GM23248 (cell line): ENCODE measurements at regions not wholly inside any gene's neighbourhood (a gene's known extent, or its start where the extent isn't known, plus 50 kb on each side); places are given as distances from the start of the nearest gene placed in this dataset.

ENCODE experiments used
- DNase-seq: peaks from one replicate; pipeline ENCODE4 v3.0.0-alpha.2; 2015
- H2AFZ ChIP-seq: fragments of 200-600 bp; sonication (generic); 2 replicates; pipeline ENCODE4 v1.6.1; 2016; ENCODE audit warnings: antibody characterized with exemption
- H3F3A ChIP-seq: fragments of 200-600 bp; sonication (generic); 2 replicates; pipeline ENCODE4 v1.6.1; 2016; ENCODE audit warnings: mild to moderate bottlenecking, antibody characterized with exemption, mixed run types; ENCODE audit not compliant: insufficient read depth
- H3K27ac ChIP-seq: fragments of 200-600 bp; sonication (generic); 2 replicates; pipeline ENCODE4 v1.5.1; 2016; ENCODE audit warnings: mild to moderate bottlenecking
- H3K27me3 ChIP-seq: fragments of 200-600 bp; sonication (generic); replicated peaks from 2 replicates; pipeline ENCODE4 v1.6.1; 2016; ENCODE audit warnings: mild to moderate bottlenecking; ENCODE audit not compliant: insufficient read depth
- H3K36me3 ChIP-seq: fragments of 200-600 bp; sonication (generic); 2 replicates; pipeline ENCODE4 v1.6.1; 2016; ENCODE audit warnings: low read depth, mild to moderate bottlenecking
- H3K4me1 ChIP-seq: fragments of 200-600 bp; sonication (generic); 2 replicates; pipeline ENCODE4 v1.6.1; 2016; ENCODE audit warnings: mild to moderate bottlenecking; ENCODE audit not compliant: insufficient read depth
- H3K4me2 ChIP-seq: fragments of 200-600 bp; sonication (generic); one replicate; pipeline ENCODE4 v1.6.1; 2016; ENCODE audit warnings: mild to moderate bottlenecking; ENCODE audit not compliant: unreplicated experiment
- H3K4me3 ChIP-seq: fragments of 200-600 bp; sonication (generic); 2 replicates; pipeline ENCODE4 v1.5.1; 2016; ENCODE audit warnings: mild to moderate bottlenecking
- H3K79me2 ChIP-seq: fragments of 200-600 bp; sonication (generic); 2 replicates; pipeline ENCODE4 v1.6.1; 2016; ENCODE audit warnings: mild to moderate bottlenecking; ENCODE audit not compliant: insufficient read depth
- H3K9ac ChIP-seq: fragments of 200-600 bp; sonication (generic); 2 replicates; pipeline ENCODE4 v1.6.1; 2016; ENCODE audit warnings: mild to moderate bottlenecking
- H3K9me2 ChIP-seq: fragments of 200-600 bp; sonication (generic); 2 replicates; pipeline ENCODE4 v1.6.1; 2016; ENCODE audit warnings: mixed run types, mild to moderate bottlenecking, moderate library complexity; ENCODE audit not compliant: insufficient read depth
- H3K9me3 ChIP-seq: fragments of 200-600 bp; sonication (generic); one replicate; pipeline ENCODE4 v1.6.1; 2017; ENCODE audit warnings: low read depth
- H4K20me1 ChIP-seq: fragments of 200-600 bp; sonication (generic); 2 replicates; pipeline ENCODE4 v1.6.0; 2016; ENCODE audit not compliant: insufficient read depth
- EZH2 ChIP-seq: fragments of 200-600 bp; sonication (generic); IDR thresholded peaks from 2 replicates; pipeline ENCODE4 v1.6.1; 2018; ENCODE audit warnings: antibody characterized with exemption, mild to moderate bottlenecking; ENCODE audit not compliant: insufficient read depth, poor library complexity, severe bottlenecking
- EZH2phosphoT487 ChIP-seq: fragments of 200-600 bp; sonication (generic); IDR thresholded peaks from 2 replicates; pipeline ENCODE4 v1.6.1; 2018; ENCODE audit warnings: antibody characterized with exemption, moderate library complexity, mild to moderate bottlenecking, low read depth; ENCODE audit not compliant: insufficient read depth
- WGBS, 2 experiments: methylation state at CpG; one replicate each; pipeline ENCODE4 v1.1.6; 2015 to 2017; ENCODE audit warnings: low lambda C conversion rate in 2 of 2, low coverage in 1 of 2; ENCODE audit errors: missing lambda C conversion rate in 2 of 2; 5-methylcytosine and 5-hydroxymethylcytosine counted together
- in situ Hi-C: fragments of 300-500 bp; cut with MboI; formaldehyde crosslinking; loops from 2 replicates; pipeline ENCODE4 v1.15.0; 2020

- in situ Hi-C loops, result no loop called here
- no peaks in the 10 kb centered on the region for H3F3A ChIP-seq
- no peak overlapping the region for H2AFZ ChIP-seq
- no peaks in the 10 kb centered on the region for H3K79me2 ChIP-seq
- no peaks in the 10 kb centered on the region for H3K27me3 ChIP-seq
- no peak for TF ChIP-seq EZH2
- no peak for TF ChIP-seq EZH2phosphoT487
- no peaks in the 10 kb centered on the region for H3K4me1 ChIP-seq
- 0 out of 2 replicates have a peak, but pooled peaks cover 2% of the 10 kb centered on the region for H3K9me2 ChIP-seq
- no peaks in the 10 kb centered on the region for H3K36me3 ChIP-seq
- H3K4me3 ChIP-seq, result no peak overlapping the region
- peaks cover 3% of the 10 kb centered on the region for H3K9me3 ChIP-seq
- no peak overlapping the region for H3K27ac ChIP-seq
- no peak for DNase-seq
- H3K4me2 ChIP-seq, result no peak overlapping the region
- H4K20me1 ChIP-seq, result no peaks in the 10 kb centered on the region
- H3K9ac ChIP-seq, result no peak overlapping the region
These were observed 496.6 kb upstream of the TMPO start for GRCh38 chr12:98018836-98019235.

- DNase-seq, result no peak
- Histone ChIP-seq H3K36me3 (no peaks in the 10 kb centered on the region), H3F3A (no peaks in the 10 kb centered on the region), H3K27me3 (no peaks in the 10 kb centered on the region), H3K27ac (no peak overlapping the region), H3K9ac (no peak overlapping the region), H3K4me3 (no peak overlapping the region), H3K9me2 (0 out of 2 replicates have a peak, but pooled peaks cover 2% of the 10 kb centered on the region), H3K4me1 (no peaks in the 10 kb centered on the region), H2AFZ (no peak overlapping the region), H3K79me2 (no peaks in the 10 kb centered on the region), H3K9me3 (no peaks in the 10 kb centered on the region), H3K4me2 (no peak overlapping the region), H4K20me1 (no peaks in the 10 kb centered on the region)
- TF ChIP-seq EZH2phosphoT487 (no peak), EZH2 (no peak)
- in situ Hi-C loops, result no loop called here
These were observed 495.0 kb upstream of the TMPO start for GRCh38 chr12:98020376-98020775.

- Histone ChIP-seq H3K27me3 (no peaks in the 10 kb centered on the region), H4K20me1 (no peaks in the 10 kb centered on the region), H3K4me2 (no peak overlapping the region), H3K36me3 (no peaks in the 10 kb centered on the region), H3K4me3 (no peak overlapping the region), H3F3A (no peaks in the 10 kb centered on the region), H3K79me2 (no peaks in the 10 kb centered on the region), H3K27ac (no peak overlapping the region), H3K9me3 (no peaks in the 10 kb centered on the region), H3K9me2 (no peaks in the 10 kb centered on the region), H2AFZ (no peak overlapping the region), H3K4me1 (no peaks in the 10 kb centered on the region), H3K9ac (no peak overlapping the region)
- TF ChIP-seq EZH2phosphoT487 (no peak), EZH2 (no peak)
- DNase-seq, result no peak
- in situ Hi-C loops, result no loop called here
These were observed 492.4 kb upstream of the TMPO start for GRCh38 chr12:98022961-98023360.

GRCh38 chr12:98037401-98038140, 477.8 kb upstream of the TMPO start:
- Histone ChIP-seq H3K27me3 (no peaks in the 10 kb centered on the region), H3K4me1 (no peaks in the 10 kb centered on the region), H2AFZ (no peak overlapping the region), H3K4me2 (no peak overlapping the region), H3K9me2 (no peaks in the 10 kb centered on the region), H3K27ac (no peak overlapping the region), H3K9ac (no peak overlapping the region), H3K9me3 (no peaks in the 10 kb centered on the region), H3K4me3 (no peak overlapping the region), H3F3A (no peaks in the 10 kb centered on the region), H3K79me2 (no peaks in the 10 kb centered on the region), H3K36me3 (no peaks in the 10 kb centered on the region), H4K20me1 (no peaks in the 10 kb centered on the region)
- WGBS, 2 experiments, result 0 to 1% methylated on average over 2 of the region's 2 CpGs
- TF ChIP-seq EZH2phosphoT487 (no peak), EZH2 (no peak)
- in situ Hi-C loops, result no loop called here
- no peak for DNase-seq

GRCh38 chr12:98042668-98043067, 472.7 kb upstream of the TMPO start:
- Histone ChIP-seq H3K4me2 (no peak overlapping the region), H3K9me3 (no peaks in the 10 kb centered on the region), H2AFZ (no peak overlapping the region), H3K79me2 (no peaks in the 10 kb centered on the region), H3K4me3 (no peak overlapping the region), H3K9me2 (no peaks in the 10 kb centered on the region), H3F3A (no peaks in the 10 kb centered on the region), H4K20me1 (no peaks in the 10 kb centered on the region), H3K9ac (no peak overlapping the region), H3K4me1 (no peaks in the 10 kb centered on the region), H3K27me3 (no peaks in the 10 kb centered on the region), H3K27ac (no peak overlapping the region), H3K36me3 (no peaks in the 10 kb centered on the region)
- in situ Hi-C loops, result no loop called here
- DNase-seq, result no peak
- TF ChIP-seq EZH2 (no peak), EZH2phosphoT487 (no peak)
